HEK293 (cell line): ENCODE measurements at regions not wholly inside any gene's neighbourhood (a gene's known extent, or its start where the extent isn't known, plus 50 kb on each side); places are given as distances from the start of the nearest gene placed in this dataset.

Experiments used
- IKZF3 ChIP-seq: fragments of 450-650 bp; IDR thresholded peaks from 2 replicates; pipeline ENCODE4 v1.5.0; 2018; ENCODE audit warnings: missing biosample characterization, mild to moderate bottlenecking, missing genetic modification characterization, moderate library complexity
- KLF10 ChIP-seq: fragments of 450-650 bp; IDR thresholded peaks from 2 replicates; pipeline ENCODE4 v1.5.1; 2018; ENCODE audit warnings: missing biosample characterization, mild to moderate bottlenecking, missing genetic modification characterization
- OSR2 ChIP-seq: fragments of 450-650 bp; formaldehyde crosslinking; IDR thresholded peaks from 2 replicates; pipeline ENCODE4 v1.5.1; 2016; ENCODE audit warnings: missing biosample characterization, missing genetic modification characterization
- PBX3 ChIP-seq: sonication (generic); formaldehyde crosslinking; IDR thresholded peaks from 2 replicates; pipeline ENCODE4 v1.8.1; 2022; ENCODE audit warnings: mild to moderate bottlenecking, moderate library complexity, missing genetic modification reagents
- PRDM2 ChIP-seq: fragments of 450-650 bp; formaldehyde crosslinking; IDR thresholded peaks from 2 replicates; pipeline ENCODE4 v1.5.1; 2016; ENCODE audit warnings: missing biosample characterization, missing genetic modification characterization, borderline replicate concordance
- ZIC2 ChIP-seq: fragments of 450-650 bp; formaldehyde crosslinking; IDR thresholded peaks from 2 replicates; pipeline ENCODE4 v1.5.1; 2016; ENCODE audit warnings: missing biosample characterization, missing genetic modification characterization
- ZNF132 ChIP-seq: fragments of 450-650 bp; formaldehyde crosslinking; IDR thresholded peaks from 2 replicates; pipeline ENCODE4 v1.5.1; 2017; ENCODE audit warnings: missing biosample characterization, missing genetic modification characterization, borderline replicate concordance
- ZNF223 ChIP-seq: fragments of 450-650 bp; formaldehyde crosslinking; IDR thresholded peaks from 2 replicates; pipeline ENCODE4 v1.5.1; 2016; ENCODE audit warnings: missing biosample characterization, missing genetic modification characterization
- ZNF350 ChIP-seq: fragments of 450-650 bp; formaldehyde crosslinking; IDR thresholded peaks from 2 replicates; pipeline ENCODE4 v1.5.0; 2017; ENCODE audit warnings: missing biosample characterization, mild to moderate bottlenecking, missing genetic modification characterization
- ZNF488 ChIP-seq: fragments of 450-650 bp; formaldehyde crosslinking; IDR thresholded peaks from 2 replicates; pipeline ENCODE4 v1.5.1; 2016; ENCODE audit warnings: missing biosample characterization, missing genetic modification characterization
- ZNF561 ChIP-seq: fragments of 450-650 bp; IDR thresholded peaks from 2 replicates; pipeline ENCODE4 v1.5.1; 2018; ENCODE audit warnings: missing biosample characterization, missing genetic modification characterization, borderline replicate concordance
- ZNF629 ChIP-seq: fragments of 450-650 bp; formaldehyde crosslinking; IDR thresholded peaks from 2 replicates; pipeline ENCODE4 v1.5.1; 2017; ENCODE audit warnings: missing biosample characterization, missing genetic modification characterization
- ZNF660 ChIP-seq: fragments of 450-650 bp; IDR thresholded peaks from 2 replicates; pipeline ENCODE4 v1.5.1; 2018; ENCODE audit warnings: missing biosample characterization, mild to moderate bottlenecking, missing genetic modification characterization
- ZSCAN4 ChIP-seq: fragments of 450-650 bp; formaldehyde crosslinking; IDR thresholded peaks from 2 replicates; pipeline ENCODE4 v1.5.1; 2017; ENCODE audit warnings: missing biosample characterization, missing genetic modification characterization
- TF ChIP-seq, protein P1 (sequence below): fragments of 450-650 bp; formaldehyde crosslinking; IDR thresholded peaks from 2 replicates; pipeline ENCODE4 v1.5.1; 2017; ENCODE audit warnings: missing biosample characterization, missing genetic modification characterization
- TF ChIP-seq, protein P2 (sequence below): fragments of 450-650 bp; formaldehyde crosslinking; IDR thresholded peaks from 2 replicates; pipeline ENCODE4 v1.5.1; 2016; ENCODE audit warnings: missing biosample characterization, missing genetic modification characterization
- TF ChIP-seq, protein P3 (sequence below): fragments of 450-650 bp; formaldehyde crosslinking; IDR thresholded peaks from 2 replicates; pipeline ENCODE4 v1.5.1; 2017; ENCODE audit warnings: missing biosample characterization, missing genetic modification characterization
- TF ChIP-seq, protein P4 (sequence below): fragments of 450-650 bp; formaldehyde crosslinking; IDR thresholded peaks from 2 replicates; pipeline ENCODE4 v1.5.1; 2016; ENCODE audit warnings: missing biosample characterization, missing genetic modification characterization
- TF ChIP-seq, protein P5 (sequence below): fragments of 450-650 bp; formaldehyde crosslinking; IDR thresholded peaks from 2 replicates; pipeline ENCODE4 v1.5.1; 2016; ENCODE audit warnings: missing biosample characterization, missing genetic modification characterization

GRCh38 chr2:217162533-217162932 is 302.7 kb upstream of the TNP1 start (continued):
- TF ChIP-seq, protein P1, sequence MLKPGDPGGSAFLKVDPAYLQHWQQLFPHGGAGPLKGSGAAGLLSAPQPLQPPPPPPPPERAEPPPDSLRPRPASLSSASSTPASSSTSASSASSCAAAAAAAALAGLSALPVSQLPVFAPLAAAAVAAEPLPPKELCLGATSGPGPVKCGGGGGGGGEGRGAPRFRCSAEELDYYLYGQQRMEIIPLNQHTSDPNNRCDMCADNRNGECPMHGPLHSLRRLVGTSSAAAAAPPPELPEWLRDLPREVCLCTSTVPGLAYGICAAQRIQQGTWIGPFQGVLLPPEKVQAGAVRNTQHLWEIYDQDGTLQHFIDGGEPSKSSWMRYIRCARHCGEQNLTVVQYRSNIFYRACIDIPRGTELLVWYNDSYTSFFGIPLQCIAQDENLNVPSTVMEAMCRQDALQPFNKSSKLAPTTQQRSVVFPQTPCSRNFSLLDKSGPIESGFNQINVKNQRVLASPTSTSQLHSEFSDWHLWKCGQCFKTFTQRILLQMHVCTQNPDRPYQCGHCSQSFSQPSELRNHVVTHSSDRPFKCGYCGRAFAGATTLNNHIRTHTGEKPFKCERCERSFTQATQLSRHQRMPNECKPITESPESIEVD, result peak; percentile 59
- TF ChIP-seq ZIC2 (tag by site-specific recombination) (peak; percentile 62), PBX3 (CRISPR knock-in tag) (no peak), IKZF3 (tag by site-specific recombination) (peak; percentile 56), ZNF132 (no peak), ZNF350 (tag by site-specific recombination) (no peak), ZNF488 (tag by site-specific recombination) (0 out of 2 replicates have a peak, but pooled peaks have one; percentile 24), ZSCAN4 (tag by site-specific recombination) (0 out of 2 replicates have a peak, but pooled peaks have one; percentile 6), PRDM2 (tag by site-specific recombination) (no peak), ZNF223 (tag by site-specific recombination) (0 out of 2 replicates have a peak, but pooled peaks have one; percentile 32), ZNF629 (tag by site-specific recombination) (peak; percentile 93), ZNF660 (peak; percentile 77), KLF10 (tag by site-specific recombination) (0 out of 2 replicates have a peak, but pooled peaks have one; percentile 15), ZNF561 (tag by site-specific recombination) (no peak), OSR2 (tag by site-specific recombination) (peak; percentile 90)
- TF ChIP-seq, protein P2, sequence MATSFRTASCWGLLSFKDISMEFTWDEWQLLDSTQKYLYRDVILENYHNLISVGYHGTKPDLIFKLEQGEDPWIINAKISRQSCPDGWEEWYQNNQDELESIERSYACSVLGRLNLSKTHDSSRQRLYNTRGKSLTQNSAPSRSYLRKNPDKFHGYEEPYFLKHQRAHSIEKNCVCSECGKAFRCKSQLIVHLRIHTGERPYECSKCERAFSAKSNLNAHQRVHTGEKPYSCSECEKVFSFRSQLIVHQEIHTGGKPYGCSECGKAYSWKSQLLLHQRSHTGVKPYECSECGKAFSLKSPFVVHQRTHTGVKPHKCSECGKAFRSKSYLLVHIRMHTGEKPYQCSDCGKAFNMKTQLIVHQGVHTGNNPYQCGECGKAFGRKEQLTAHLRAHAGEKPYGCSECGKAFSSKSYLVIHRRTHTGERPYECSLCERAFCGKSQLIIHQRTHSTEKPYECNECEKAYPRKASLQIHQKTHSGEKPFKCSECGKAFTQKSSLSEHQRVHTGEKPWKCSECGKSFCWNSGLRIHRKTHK, result no peak
- TF ChIP-seq, protein P3, sequence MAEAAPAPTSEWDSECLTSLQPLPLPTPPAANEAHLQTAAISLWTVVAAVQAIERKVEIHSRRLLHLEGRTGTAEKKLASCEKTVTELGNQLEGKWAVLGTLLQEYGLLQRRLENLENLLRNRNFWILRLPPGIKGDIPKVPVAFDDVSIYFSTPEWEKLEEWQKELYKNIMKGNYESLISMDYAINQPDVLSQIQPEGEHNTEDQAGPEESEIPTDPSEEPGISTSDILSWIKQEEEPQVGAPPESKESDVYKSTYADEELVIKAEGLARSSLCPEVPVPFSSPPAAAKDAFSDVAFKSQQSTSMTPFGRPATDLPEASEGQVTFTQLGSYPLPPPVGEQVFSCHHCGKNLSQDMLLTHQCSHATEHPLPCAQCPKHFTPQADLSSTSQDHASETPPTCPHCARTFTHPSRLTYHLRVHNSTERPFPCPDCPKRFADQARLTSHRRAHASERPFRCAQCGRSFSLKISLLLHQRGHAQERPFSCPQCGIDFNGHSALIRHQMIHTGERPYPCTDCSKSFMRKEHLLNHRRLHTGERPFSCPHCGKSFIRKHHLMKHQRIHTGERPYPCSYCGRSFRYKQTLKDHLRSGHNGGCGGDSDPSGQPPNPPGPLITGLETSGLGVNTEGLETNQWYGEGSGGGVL (tag by site-specific recombination), result peak; percentile 20; the same call in 1 of the 2 replicates
- TF ChIP-seq, protein P4, sequence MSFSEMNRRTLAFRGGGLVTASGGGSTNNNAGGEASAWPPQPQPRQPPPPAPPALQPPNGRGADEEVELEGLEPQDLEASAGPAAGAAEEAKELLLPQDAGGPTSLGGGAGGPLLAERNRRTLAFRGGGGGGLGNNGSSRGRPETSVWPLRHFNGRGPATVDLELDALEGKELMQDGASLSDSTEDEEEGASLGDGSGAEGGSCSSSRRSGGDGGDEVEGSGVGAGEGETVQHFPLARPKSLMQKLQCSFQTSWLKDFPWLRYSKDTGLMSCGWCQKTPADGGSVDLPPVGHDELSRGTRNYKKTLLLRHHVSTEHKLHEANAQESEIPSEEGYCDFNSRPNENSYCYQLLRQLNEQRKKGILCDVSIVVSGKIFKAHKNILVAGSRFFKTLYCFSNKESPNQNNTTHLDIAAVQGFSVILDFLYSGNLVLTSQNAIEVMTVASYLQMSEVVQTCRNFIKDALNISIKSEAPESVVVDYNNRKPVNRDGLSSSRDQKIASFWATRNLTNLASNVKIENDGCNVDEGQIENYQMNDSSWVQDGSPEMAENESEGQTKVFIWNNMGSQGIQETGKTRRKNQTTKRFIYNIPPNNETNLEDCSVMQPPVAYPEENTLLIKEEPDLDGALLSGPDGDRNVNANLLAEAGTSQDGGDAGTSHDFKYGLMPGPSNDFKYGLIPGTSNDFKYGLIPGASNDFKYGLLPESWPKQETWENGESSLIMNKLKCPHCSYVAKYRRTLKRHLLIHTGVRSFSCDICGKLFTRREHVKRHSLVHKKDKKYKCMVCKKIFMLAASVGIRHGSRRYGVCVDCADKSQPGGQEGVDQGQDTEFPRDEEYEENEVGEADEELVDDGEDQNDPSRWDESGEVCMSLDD (tag by site-specific recombination), result no peak
- TF ChIP-seq, protein P5, sequence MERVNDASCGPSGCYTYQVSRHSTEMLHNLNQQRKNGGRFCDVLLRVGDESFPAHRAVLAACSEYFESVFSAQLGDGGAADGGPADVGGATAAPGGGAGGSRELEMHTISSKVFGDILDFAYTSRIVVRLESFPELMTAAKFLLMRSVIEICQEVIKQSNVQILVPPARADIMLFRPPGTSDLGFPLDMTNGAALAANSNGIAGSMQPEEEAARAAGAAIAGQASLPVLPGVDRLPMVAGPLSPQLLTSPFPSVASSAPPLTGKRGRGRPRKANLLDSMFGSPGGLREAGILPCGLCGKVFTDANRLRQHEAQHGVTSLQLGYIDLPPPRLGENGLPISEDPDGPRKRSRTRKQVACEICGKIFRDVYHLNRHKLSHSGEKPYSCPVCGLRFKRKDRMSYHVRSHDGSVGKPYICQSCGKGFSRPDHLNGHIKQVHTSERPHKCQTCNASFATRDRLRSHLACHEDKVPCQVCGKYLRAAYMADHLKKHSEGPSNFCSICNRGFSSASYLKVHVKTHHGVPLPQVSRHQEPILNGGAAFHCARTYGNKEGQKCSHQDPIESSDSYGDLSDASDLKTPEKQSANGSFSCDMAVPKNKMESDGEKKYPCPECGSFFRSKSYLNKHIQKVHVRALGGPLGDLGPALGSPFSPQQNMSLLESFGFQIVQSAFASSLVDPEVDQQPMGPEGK (tag by site-specific recombination), result peak; percentile 61
